Activated CD8-positive, alpha-beta memory T cell treated with anti-CD3 and anti-CD28 coated beads, Interleukin-2, amount 50 U/mL, for 4 hours (primary cell): ENCODE measurements at regions not wholly inside any gene's neighbourhood (a gene's known extent, or its start where the extent isn't known, plus 50 kb on each side); places are given as distances from the start of the nearest gene placed in this dataset.

Experiments used
- DNase-seq: peaks from one replicate; pipeline ENCODE4 v3.0.0-alpha.2; 2020

DNA sequence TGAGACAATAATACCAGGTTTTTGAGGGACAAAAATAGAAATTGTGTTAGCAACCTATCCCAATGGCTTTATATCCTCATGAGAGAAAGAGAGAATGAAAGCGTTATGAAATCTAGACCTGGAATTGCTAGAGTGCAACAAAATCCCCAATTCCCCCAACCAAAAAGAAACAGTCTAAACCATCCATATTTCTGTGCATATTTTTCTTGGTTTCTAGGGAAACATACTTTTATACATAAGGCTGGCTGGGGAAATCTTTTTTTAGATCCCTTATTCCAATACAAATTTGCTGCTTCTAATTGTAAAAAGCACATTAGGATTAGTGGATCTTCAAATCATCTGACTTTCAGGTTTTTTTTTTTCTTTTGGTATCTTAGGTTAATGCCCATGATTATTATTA is 277.0 kb upstream of the SEMA3A start:
- no peak for DNase-seq

DNA sequence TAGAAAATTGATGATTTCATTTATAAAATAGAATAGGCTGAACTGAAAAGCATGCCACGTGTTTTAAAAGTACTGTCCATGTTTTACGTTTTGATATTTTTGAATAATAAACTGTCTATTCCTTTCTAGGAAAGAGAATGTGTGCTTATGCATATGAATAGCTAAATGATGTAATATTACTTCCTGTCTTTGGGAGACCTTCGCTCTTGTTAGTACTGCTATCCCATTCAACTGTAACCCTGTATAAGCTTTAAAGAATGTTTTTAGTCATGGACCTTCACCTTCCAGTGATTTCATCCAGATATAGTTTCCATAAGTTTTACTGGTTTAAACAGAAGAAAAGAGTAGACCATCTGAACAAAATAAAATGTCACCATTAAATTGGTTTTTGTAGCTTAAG is 274.4 kb upstream of the SEMA3A start:
- no peak for DNase-seq

DNA sequence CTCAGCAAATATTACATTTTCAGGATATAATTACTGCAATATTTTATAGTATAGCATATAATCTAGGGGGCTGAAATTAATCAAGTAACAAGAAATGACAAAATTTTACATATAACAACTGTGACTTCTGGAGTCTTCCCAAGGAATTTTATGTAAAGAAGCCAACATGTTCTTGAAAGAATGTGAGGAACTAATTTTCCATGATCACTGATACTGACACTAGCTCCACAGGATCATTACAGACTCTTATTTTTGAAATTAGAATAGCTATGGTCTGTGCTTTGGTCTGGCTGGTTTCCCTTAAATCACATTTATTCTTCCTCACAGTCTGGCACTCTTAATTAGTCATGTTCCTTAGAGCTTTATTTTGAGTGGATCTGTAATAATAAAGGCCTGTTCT is 267.7 kb upstream of the SEMA3A start:
- no peak for DNase-seq

DNA sequence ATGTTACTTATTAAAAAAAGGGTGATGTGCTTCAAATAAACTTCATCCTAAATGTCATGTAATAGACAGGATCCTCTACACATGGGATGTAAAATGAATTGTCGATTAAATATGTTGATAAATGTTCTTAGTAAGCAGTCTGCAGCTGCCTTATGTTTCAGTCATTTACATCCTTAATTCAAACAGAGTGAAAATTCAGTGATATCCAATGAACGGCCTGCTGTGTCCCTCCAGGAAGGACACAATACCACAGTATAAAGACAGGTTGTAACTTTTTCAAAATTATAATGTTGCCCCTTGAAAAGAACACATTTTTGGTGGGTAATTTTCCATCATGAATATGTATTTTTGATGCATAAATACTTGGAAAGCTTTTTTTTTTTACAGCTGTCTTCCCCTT is 266.5 kb upstream of the SEMA3A start:
- no peak for DNase-seq

DNA sequence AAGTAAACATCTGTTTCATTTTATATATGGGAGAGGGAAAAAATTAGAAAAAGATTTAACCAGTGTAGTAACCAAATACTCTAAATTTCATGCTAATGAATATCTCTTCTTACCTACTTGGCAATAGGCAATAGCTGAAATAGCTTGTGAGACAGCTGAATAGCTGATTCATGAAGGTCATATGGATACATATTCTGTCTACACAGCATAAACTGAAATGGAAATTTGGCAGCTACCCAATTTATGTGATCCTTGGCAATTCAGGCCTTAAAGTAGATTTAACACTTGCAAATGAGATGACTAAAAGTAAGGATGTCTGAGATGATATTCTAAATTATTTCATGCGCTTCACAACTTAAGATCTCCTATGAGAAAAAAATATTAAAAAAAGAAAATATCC is 261.2 kb upstream of the SEMA3A start:
- DNase-seq: no peak

DNA sequence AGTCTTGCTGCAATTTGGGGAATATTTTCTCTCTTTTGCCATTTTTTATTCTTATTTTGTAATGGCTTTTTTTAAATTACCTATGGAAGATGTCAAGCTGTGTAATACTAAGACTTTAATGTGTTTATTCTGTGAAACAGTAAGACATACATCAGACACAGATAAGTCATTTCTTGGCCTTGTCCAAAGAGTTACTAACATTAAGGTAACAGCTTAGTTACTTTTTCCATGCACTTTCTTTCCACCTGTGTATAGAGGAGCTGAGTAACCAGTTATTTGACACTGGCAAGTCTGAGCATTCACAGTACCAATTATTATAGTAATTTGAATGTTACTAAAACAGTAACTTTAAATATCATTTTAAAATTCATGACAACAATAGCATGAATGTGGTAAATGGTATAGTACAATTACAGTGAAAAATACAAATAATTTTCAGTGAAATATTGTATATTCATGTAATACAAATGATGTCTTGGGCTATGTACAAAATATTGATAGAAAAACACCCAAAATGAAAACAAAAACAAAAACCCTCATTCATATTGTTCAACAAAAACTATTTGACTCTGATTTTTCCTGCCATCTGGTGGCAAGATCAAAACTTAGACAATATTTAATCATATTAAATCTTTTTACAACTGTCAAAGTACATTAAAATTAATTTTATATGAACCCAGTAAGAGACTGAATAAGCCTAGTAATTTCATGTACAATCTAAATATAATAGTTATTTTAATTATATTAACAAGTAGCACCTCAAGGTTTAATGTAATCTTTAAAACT is 259.8 kb upstream of the SEMA3A start:
- no peak for DNase-seq

DNA sequence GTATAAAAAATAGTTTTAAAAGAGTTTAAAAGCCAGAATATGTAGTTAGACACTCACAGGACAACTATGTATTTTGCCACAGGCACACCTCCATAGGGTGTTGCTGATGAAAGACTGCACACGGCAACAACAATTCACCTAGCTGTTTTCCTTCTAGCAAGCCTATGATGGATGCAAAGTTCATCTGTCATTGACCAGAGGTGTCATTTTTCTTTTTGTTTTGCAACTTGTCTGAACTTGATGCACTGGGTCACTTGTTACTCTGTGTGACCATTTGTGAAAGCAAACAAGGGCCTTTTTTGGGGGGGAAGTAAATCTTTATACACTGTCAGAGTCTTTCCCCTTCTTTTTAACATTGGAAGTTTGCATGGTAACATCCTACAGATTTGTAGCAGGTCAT is 258.0 kb upstream of the SEMA3A start:
- no peak for DNase-seq

DNA sequence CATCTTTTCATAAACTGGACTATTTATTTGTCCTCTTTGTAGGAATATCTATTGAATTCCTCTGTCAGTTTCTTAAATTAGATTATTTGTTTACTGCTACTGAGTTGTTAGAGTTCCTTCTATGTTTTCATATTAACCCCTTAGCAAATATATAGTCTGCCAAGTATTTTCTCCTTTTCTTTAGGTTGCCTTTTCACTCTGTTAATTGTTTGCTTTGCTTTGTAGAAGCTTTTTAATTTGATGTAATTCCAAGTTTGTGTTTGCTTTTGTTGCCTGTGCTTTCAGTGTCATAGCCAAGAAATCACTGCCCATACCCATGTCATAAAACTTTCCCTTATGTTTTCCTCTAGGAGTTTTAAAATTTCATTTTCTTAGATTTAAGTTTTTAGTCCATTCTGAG is 256.2 kb upstream of the SEMA3A start:
- no peak for DNase-seq

DNA sequence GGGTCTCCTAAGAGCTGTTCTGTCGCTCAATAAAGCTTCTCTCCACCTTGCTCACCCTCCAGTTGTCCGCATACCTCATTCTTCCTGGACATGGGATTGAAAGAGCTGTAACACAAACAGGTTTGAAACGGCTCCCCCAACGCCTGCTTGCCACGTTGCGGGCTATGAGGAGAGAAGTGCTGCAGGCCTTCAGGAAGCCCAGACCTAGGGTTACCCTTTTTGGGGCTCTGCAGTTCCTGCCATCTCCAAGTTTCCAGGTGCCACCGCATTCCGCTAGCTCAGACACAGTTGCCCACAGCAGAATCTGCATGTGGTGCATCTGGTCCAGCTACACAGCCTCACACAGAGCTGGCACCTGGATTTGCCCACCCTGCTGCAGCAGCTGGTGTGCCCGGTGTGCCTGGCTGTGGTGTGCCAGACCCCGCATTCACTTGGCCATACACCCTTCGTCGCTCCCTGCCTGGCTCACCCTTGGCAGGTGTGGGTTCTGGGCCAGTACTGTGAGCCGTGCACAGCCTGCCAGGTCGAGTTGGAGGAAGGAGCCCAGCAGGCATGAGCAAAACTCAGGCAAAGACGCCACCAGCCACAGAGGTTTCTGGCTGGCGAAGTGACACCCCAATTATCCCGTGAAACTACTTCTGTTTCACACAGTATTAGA is 253.2 kb upstream of the SEMA3A start:
- no peak for DNase-seq

DNA sequence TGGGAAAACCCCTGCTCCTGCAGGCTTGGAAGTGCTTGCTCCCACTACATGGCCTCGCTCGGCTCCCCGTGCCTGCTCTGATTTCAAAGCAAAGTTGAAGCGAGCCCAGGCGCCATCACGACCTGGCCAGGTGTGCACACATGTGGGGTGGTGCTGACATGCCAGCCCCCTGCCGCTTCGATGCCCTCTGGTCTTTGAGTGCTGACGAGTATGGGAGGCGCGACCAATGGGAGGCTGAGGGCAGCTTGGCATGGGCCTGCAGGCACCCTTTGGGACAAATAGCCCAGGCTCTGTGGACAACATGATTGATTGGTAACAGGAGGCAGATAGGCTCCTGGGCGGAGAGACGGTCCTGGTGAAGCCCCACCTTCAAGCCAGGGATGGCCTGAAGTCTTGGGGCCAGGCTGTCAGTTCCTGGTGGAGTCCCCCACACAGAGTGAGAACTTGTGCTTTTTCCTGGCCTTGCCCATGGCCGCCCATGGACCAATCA is 252.4 kb upstream of the SEMA3A start:
- no peak for DNase-seq

DNA sequence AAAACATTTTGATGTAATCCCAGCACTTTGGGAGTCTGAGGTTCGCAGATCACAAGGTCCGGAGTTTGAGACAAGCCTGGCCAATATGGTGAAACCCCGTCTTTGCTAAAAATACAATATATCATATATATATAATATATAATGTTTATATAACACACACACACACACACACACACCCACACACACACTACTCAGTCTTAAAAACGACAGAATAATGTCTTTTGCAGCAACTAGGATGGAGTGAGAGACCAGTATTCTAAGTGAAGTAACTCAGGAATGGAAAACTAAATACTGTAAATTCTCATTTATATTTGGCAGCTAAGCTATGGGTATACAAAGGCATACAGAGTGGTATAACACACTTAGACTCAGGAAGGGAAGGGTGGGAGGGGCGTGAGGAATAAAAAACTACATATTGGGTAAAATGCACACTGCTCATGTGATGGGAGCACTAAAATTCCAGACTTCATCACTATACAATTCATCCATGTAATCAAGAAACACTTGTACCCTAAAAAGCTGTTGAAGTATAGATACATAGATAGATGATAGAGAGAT is 231.2 kb upstream of the SEMA3A start:
- no peak for DNase-seq

DNA sequence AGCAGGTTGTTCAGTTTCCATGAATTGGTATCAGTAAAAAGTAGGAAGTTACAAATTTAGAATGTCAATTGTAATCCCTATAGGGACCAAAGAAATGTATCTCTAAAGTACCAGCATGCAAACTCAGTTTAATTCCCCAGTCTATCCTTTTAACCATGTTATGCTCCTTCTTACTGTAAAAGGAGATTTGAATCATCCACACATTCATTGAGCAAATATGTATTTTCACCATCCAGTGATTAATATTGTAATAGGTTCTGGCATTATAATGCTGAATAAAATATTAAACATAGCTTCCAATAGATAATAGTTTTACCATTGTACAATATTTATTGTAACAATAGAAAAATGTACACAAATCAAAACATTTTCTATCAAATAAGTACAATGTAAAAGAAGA is 228.2 kb upstream of the SEMA3A start:
- DNase-seq: no peak

DNA sequence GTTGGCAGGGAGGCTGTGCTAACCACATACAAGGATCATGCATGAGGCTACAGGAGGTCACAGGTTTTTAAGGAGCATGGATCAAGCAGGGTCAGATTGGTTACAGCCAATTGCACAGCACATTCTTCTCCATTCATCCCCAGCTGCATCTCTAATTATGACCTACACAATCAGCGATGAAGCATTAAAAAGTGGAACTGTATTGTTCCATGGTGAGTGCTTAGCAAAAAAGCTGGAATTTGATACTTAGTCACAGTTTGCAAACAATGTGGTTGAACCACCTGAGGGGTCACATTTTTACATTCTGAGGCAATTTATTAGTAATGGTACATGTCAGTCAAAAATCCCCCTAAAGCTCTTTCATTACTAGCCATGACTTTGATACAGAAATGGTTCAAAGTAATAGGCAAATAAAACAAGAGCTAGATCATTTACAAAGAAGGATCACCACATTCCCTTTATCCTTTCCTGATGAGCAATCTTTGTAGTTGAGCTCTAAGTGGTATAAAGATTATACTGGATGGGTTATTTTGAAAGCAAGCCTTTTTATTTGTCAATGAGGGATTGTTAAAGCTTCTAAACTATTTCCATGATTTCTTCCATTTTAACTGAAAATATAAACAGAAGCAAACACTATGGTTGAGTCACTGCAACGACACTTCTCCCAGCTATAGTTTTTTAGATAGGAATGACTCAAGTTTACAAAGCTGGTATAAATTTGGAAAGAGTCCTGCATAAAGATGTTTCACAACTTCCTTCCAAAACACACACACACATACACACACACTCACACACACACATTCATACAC is 217.8 kb upstream of the SEMA3A start:
- no peak for DNase-seq

DNA sequence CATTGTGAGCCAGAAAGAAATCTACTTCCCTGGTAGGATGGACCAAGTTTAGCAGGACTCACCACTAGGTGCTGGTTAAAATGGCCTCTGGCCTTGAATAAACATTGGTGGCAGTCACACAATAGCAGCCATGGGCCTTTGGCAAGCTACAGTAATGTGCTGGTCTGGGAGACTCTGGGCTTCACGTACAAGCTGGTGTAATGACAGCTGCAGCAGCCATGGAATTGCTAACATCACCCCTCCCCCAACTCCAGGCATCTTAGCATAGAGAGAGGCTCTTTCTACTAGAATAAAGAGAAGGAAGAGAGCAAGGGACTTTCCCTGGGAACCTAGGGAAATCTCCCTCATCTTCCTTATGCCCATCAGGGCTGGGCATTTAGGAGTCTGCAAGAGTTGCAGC is 205.1 kb upstream of the SEMA3A start:
- no peak for DNase-seq

DNA sequence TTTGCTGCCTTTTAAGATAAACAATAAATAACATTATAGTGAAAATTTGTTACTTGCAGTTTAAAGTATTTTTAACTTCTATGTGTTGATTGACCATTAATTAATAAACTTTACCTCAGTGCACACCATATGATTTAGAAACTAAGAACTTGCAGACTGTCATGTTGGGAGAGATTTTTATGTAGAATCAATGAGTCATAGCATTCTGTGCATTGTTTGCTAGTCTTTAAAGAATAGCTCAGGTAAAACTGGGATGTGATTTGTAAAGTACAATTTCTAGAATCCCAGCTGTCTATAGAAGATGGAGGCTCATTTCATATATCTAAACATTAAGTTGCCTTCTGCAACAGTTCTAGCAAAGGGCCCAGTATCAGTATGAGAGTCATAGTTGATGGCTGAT is 199.6 kb upstream of the SEMA3A start:
- DNase-seq: no peak

DNA sequence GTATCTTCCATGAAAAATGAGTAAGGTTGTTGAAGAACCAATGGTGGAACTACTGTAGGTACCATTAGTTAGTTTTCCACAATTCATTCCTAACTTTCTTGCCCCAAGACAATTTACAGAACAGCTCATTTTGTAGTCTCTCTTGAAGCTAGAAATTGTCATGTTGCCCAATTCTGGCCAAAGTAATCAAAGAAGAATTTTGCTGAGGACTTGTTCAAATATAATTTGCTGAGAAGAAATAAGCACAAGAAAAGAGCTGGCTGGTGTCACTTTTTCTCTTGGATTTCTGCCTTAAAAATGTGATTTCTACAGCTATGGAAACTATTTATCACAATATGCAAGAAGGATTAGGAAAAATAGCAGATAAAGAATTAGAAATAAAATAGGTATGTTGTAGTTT is 199.2 kb upstream of the SEMA3A start:
- no peak for DNase-seq

DNA sequence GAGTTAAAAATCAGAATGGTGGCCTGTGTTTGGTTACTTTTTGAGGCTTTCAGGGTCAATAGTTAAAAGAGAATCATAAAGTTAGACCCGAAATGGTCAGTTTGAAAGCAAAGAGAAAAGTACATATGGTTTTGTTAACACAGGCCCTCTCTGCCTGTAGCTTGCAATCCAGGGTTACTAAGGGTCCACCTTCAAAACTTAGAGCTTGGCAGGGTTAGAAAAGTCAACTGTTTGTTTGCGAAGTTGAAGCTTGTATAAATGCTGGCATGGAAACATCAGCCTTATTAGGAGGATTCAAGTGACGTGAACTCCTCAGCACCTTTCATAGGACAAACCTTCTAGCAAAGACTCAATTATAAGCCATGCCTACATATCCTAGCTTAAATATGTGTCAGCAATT is 196.3 kb upstream of the SEMA3A start:
- no peak for DNase-seq

DNA sequence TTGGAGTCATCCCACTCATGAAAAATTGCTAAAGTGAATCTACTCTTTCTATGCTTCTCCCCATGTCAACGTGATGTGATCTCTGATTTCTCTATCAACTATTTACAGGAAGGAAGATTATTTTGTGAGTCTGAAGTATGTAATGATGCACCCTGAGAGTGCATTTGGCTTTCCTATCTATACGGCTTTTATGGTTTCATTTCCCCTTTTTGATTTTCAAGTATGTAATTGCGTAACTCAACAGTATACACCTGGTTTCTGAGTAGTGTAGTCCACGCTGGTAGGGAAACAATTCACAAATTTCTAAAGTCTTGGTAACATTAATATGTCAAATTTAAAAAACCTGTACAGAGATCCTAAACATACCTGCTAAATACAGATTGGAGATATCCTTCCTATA is 194.7 kb upstream of the SEMA3A start:
- no peak for DNase-seq

DNA sequence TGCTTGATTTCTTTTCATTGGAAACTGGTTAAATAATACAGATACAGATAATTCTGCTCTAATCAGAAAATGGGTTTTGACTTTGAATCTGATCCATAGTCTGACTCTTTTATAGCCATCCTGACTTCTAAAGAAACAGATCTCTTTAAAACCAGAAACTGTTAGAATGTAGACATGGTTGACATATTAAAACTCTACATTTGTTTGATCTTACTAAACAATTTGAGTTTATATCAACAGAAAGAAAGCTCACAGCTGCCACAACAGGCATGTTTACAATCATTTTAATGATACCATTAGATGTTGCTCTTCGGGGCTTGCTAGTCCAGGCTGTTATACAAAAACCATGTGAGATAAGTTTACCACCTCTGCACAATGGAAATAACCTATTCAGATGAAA is 193.0 kb upstream of the SEMA3A start:
- no peak for DNase-seq

DNA sequence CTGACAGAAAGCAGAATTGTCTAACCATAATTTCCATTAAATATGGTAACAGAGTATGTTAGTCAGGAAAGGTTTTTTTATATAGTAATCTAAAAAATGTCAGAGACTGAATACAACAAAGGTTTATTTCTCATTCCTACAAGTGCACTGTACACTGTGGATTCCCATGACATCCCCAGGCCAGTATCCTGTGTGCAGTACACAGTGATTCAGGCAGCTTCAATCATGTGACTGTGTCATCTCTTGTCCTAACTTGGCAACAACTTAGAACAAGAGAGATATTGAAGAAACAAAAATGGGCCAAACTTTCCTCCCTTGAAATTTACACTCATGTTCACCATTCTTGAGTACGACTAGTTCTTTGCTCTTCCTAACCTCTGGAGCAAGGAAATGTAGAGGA is 189.8 kb upstream of the SEMA3A start:
- DNase-seq: no peak

DNA sequence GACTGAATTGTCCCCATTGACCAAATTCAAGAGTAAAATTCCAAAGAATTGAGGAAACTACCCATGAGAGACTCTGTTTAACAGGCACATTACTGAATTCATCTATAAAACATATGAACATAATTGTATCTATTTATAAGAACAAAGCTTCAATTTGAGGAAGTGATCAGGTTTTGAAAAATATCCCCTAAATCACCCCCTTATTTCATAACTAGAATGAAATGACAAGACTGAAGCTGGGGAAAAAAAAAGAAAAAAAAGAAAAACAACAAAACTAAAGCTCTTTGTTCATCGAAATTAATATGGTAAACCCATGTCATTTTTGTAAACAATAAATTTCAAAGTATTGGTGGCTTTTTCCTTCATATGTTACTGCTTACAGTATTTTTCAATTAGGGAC is 184.9 kb upstream of the SEMA3A start:
- DNase-seq: no peak

DNA sequence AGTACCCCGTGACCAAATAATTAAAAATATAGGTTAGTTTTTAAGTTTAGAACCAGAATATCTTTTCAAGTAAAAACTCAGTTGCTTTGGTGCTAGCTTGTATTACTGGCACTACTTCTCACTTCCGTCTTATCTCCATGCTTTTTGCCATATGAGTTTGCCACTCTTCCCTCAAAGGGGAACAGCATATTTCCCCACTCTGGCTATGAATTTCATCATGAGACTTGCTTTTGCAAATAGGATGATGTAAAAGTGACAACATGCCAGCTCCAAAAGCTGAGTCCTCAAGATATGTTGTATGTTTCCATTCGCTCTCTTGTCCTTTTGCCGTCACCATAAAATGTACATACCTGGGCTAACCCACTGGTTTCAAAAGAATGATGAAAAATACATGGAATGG is 178.1 kb upstream of the SEMA3A start:
- DNase-seq: no peak

DNA sequence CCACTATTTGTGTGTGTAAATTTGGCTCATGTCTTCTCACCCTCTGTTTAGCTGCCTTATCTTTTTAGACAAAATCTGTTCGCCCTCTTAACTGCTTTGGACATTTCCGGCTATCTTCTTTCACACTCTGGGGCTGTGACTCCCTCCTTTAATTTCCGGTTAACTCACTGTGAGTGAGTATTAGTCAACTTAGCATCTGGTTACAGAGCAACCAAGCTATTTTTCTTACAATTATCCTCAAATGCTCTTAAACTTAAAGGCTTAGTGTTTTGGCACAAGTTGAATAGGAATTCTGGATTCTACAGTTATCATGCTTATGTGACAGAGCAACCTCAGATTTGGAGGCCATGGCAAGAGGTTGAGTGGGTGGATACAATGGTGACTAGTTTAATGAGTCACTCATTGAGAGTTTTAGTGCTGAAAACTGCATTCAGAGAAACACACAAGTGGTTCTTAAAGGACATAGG is 177.6 kb upstream of the SEMA3A start:
- no peak for DNase-seq

DNA sequence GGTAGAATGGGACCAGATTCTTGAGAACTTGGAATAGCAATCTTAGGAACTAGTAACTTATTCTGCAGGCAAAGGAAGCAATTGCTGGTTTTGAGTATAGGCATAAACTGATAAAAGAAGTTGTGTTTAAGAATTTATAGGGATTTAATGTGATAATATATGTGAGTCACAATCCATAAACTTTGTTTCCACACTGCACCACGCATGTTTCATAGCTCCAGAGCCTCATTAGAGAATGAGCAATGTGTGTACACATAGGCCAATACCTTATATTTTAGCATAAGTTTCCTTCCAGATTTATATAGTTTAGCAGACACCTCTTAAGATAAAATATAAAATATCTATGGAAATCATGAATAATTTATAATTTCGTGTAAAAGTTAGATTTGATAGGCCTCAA is 175.5 kb upstream of the SEMA3A start:
- no peak for DNase-seq
